CD4-positive, alpha-beta memory T cell (primary cell): ENCODE measurements at regions not wholly inside any gene's neighbourhood (a gene's known extent, or its start where the extent isn't known, plus 50 kb on each side); places are given as distances from the start of the nearest gene placed in this dataset.

Source experiments
- CTCF ChIA-PET: fragments of 350-600 bp; sonication (Branson Sonifier 250); formaldehyde crosslinking; loops from one replicate; lab custom pipeline; 2021; ENCODE audit warnings: inconsistent platforms; ENCODE audit not compliant: partially characterized antibody; lab: Charles Lee
- POLR2A ChIA-PET: fragments of 350-600 bp; sonication (Branson Sonifier 250); formaldehyde crosslinking; loops from one replicate; lab custom pipeline; 2021; ENCODE audit not compliant: partially characterized antibody; lab: Charles Lee
- DNase-seq, 5 donors: peaks; one replicate each; pipeline versions ENCODE4 v3.0.0 to v3.0.0-alpha.2; 2020 to 2022; ENCODE audit warnings: mixed read lengths in 1 of 5
- H3K27ac ChIP-seq: one replicate; pipeline ENCODE4 v1.7.0; 2013; ENCODE audit warnings: low read depth, low read length
- H3K27me3 ChIP-seq: 2 replicates; pipeline ENCODE4 v1.7.0; 2013; ENCODE audit warnings: mild to moderate bottlenecking, low read length, moderate library complexity; ENCODE audit not compliant: insufficient read depth
- H3K36me3 ChIP-seq: 2 replicates; pipeline ENCODE4 v1.7.0; 2013; ENCODE audit warnings: mild to moderate bottlenecking, low read length, moderate library complexity; ENCODE audit not compliant: insufficient read depth
- H3K4me1 ChIP-seq: 2 replicates; pipeline ENCODE4 v1.7.0; 2013; ENCODE audit warnings: mild to moderate bottlenecking, low read length, moderate library complexity; ENCODE audit not compliant: insufficient read depth
- H3K4me3 ChIP-seq, 2 donors: one replicate each; pipeline ENCODE4 v1.7.0; 2013; ENCODE audit warnings: low read length in 2 of 2, mild to moderate bottlenecking in 1 of 2
- H3K9me3 ChIP-seq, 2 donors: one replicate each; pipeline ENCODE4 v1.7.0; 2013; ENCODE audit warnings: low read length in 2 of 2, control low read depth in 1 of 2; ENCODE audit not compliant: control insufficient read depth in 1 of 2
- H3K27ac Mint-ChIP-seq, 7 donors: one replicate each; pipeline ENCODE4 v1.8.0; 2020 to 2021; ENCODE audit warnings: mixed read lengths in 7 of 7, mild to moderate bottlenecking in 6 of 7, inconsistent platforms in 3 of 7, moderate library complexity in 3 of 7
- H3K27me3 Mint-ChIP-seq, 2 donors: one replicate each; pipeline ENCODE4 v1.8.0; 2020 to 2021; ENCODE audit warnings: mixed read lengths in 2 of 2
- H3K36me3 Mint-ChIP-seq, 2 donors: one replicate each; pipeline ENCODE4 v1.8.0; 2020 to 2021; ENCODE audit warnings: mixed read lengths in 2 of 2, inconsistent platforms in 1 of 2, mild to moderate bottlenecking in 1 of 2
- H3K4me1 Mint-ChIP-seq, 4 donors: one replicate each; pipeline ENCODE4 v1.8.0; 2020 to 2021; ENCODE audit warnings: mixed read lengths in 4 of 4, mild to moderate bottlenecking in 1 of 4
- H3K4me3 Mint-ChIP-seq, 8 donors: one replicate each; pipeline ENCODE4 v1.8.0; 2020 to 2021; ENCODE audit warnings: mixed read lengths in 8 of 8, mild to moderate bottlenecking in 7 of 8, moderate library complexity in 6 of 8, inconsistent platforms in 3 of 8
- H3K9me3 Mint-ChIP-seq, 8 donors: one replicate each; pipeline ENCODE4 v1.8.0; 2020 to 2021; ENCODE audit warnings: mixed read lengths in 8 of 8, mild to moderate bottlenecking in 5 of 8, inconsistent platforms in 3 of 8, moderate library complexity in 1 of 8
- intact Hi-C: fragments of 100-400 bp; cut with micrococcal nuclease; formaldehyde crosslinking; loops from one replicate; pipeline ENCODE4 v1.15.1; 2023

- no peaks in the 10 kb centered on the region for H3K36me3 Mint-ChIP-seq
- H3K4me3 Mint-ChIP-seq = no peak overlapping the region
- intact Hi-C loops = no loop called here
- no peak for DNase-seq
- ChIA-PET CTCF (no interaction called here), POLR2A (no interaction called here)
- H3K27ac ChIP-seq = no peak overlapping the region
- H3K27me3 ChIP-seq = no peaks in the 10 kb centered on the region
- H3K4me1 ChIP-seq = no peaks in the 10 kb centered on the region
- H3K4me3 ChIP-seq = no peak overlapping the region
- no peaks in the 10 kb centered on the region for H3K9me3 ChIP-seq
- H3K4me1 Mint-ChIP-seq = no peaks in the 10 kb centered on the region
- H3K27ac Mint-ChIP-seq = no peak overlapping the region
- H3K27me3 Mint-ChIP-seq = no peaks in the 10 kb centered on the region
- no peaks in the 10 kb centered on the region for H3K36me3 ChIP-seq
- H3K9me3 Mint-ChIP-seq = peaks cover 0 to 17% (median 3%) of the 10 kb centered on the region in 8 donors
Measured at GRCh38 chr3:144931590-144931989, 960.0 kb downstream of the DIPK2A start.

- no peak overlapping the region for H3K27ac ChIP-seq
- Mint-ChIP-seq H3K36me3 (peaks cover 0 to 1% of the 10 kb centered on the region in 2 donors), H3K27ac (no peak overlapping the region), H3K27me3 (no peaks in the 10 kb centered on the region), H3K4me1 (no peaks in the 10 kb centered on the region), H3K4me3 (no peak overlapping the region), H3K9me3 (peaks cover 0 to 19% (median 3%) of the 10 kb centered on the region in 8 donors)
- no peaks in the 10 kb centered on the region for H3K27me3 ChIP-seq
- ChIA-PET POLR2A (no interaction called here), CTCF (no interaction called here)
- H3K36me3 ChIP-seq = no peaks in the 10 kb centered on the region
- H3K9me3 ChIP-seq = no peaks in the 10 kb centered on the region
- intact Hi-C loops = no loop called here
- DNase-seq = no peak
- H3K4me3 ChIP-seq = no peak overlapping the region
- no peaks in the 10 kb centered on the region for H3K4me1 ChIP-seq
Measured at GRCh38 chr3:144942093-144942837, 970.6 kb downstream of the DIPK2A start.

- H3K36me3 ChIP-seq = no peaks in the 10 kb centered on the region
Measured at GRCh38 chr3:144942838-144943197, 971.2 kb downstream of the DIPK2A start.

GRCh38 chr3:144947895-144948294, 976.3 kb downstream of the DIPK2A start:
- Mint-ChIP-seq H3K4me1 (no peaks in the 10 kb centered on the region), H3K36me3 (peaks cover 0 to 1% of the 10 kb centered on the region in 2 donors)

More at GRCh38 chr3:144942838-144943197, 971.2 kb downstream of the DIPK2A start:
- Mint-ChIP-seq H3K4me3 (no peak overlapping the region), H3K36me3 (peaks cover 0 to 1% of the 10 kb centered on the region in 2 donors), H3K4me1 (no peaks in the 10 kb centered on the region), H3K27ac (no peak overlapping the region), H3K9me3 (peaks cover 0 to 19% (median 3%) of the 10 kb centered on the region in 8 donors), H3K27me3 (no peaks in the 10 kb centered on the region)
- H3K27me3 ChIP-seq = no peaks in the 10 kb centered on the region
- intact Hi-C loops = no loop called here
- no peak overlapping the region for H3K27ac ChIP-seq
- DNase-seq = no peak
- H3K4me3 ChIP-seq = no peak overlapping the region
- H3K9me3 ChIP-seq = no peaks in the 10 kb centered on the region
- ChIA-PET CTCF (no interaction called here), POLR2A (no interaction called here)
- no peaks in the 10 kb centered on the region for H3K4me1 ChIP-seq

GRCh38 chr3:144948711-144949110, 977.1 kb downstream of the DIPK2A start:
- H3K4me3 ChIP-seq = no peak overlapping the region
- no peaks in the 10 kb centered on the region for H3K4me1 ChIP-seq
- Mint-ChIP-seq H3K27ac (no peak overlapping the region), H3K9me3 (peaks cover 0 to 11% (median 5%) of the 10 kb centered on the region in 8 donors), H3K36me3 (peaks cover 0 to 1% of the 10 kb centered on the region in 2 donors), H3K4me3 (no peak overlapping the region), H3K27me3 (no peaks in the 10 kb centered on the region), H3K4me1 (no peaks in the 10 kb centered on the region)
- H3K27ac ChIP-seq = no peak overlapping the region
- ChIA-PET POLR2A (no interaction called here), CTCF (no interaction called here)
- H3K9me3 ChIP-seq = no peaks in the 10 kb centered on the region
- H3K36me3 ChIP-seq = no peaks in the 10 kb centered on the region
- no peaks in the 10 kb centered on the region for H3K27me3 ChIP-seq
- intact Hi-C loops = no loop called here
- no peak for DNase-seq

More at GRCh38 chr3:144947895-144948294, 976.3 kb downstream of the DIPK2A start:
- Mint-ChIP-seq H3K4me3 (no peak overlapping the region), H3K9me3 (peaks cover 0 to 11% (median 3%) of the 10 kb centered on the region in 8 donors), H3K27me3 (no peaks in the 10 kb centered on the region), H3K27ac (no peak overlapping the region)
- CTCF ChIA-PET = no interaction called here
- H3K4me1 ChIP-seq = no peaks in the 10 kb centered on the region
- no peaks in the 10 kb centered on the region for H3K36me3 ChIP-seq
- H3K27ac ChIP-seq = no peak overlapping the region
- intact Hi-C loops = no loop called here
- DNase-seq = no peak
- POLR2A ChIA-PET = no interaction called here
- H3K4me3 ChIP-seq = no peak overlapping the region
- no peaks in the 10 kb centered on the region for H3K9me3 ChIP-seq
- no peaks in the 10 kb centered on the region for H3K27me3 ChIP-seq

GRCh38 chr3:144953959-144954358, 982.3 kb downstream of the DIPK2A start:
- H3K9me3 Mint-ChIP-seq = peaks cover 0 to 9% (median 2%) of the 10 kb centered on the region in 8 donors
- CTCF ChIA-PET = no interaction called here

GRCh38 chr3:144957398-144958101, 985.9 kb downstream of the DIPK2A start:
- no peaks in the 10 kb centered on the region for H3K4me1 Mint-ChIP-seq
- no peak for DNase-seq
- H3K27me3 Mint-ChIP-seq = no peaks in the 10 kb centered on the region
- Histone ChIP-seq H3K36me3 (no peaks in the 10 kb centered on the region), H3K4me3 (no peak overlapping the region), H3K27ac (no peak overlapping the region), H3K9me3 (no peaks in the 10 kb centered on the region), H3K27me3 (no peaks in the 10 kb centered on the region), H3K4me1 (no peaks in the 10 kb centered on the region)
- ChIA-PET POLR2A (no interaction called here), CTCF (no interaction called here)
- no peak overlapping the region for H3K4me3 Mint-ChIP-seq
- H3K9me3 Mint-ChIP-seq = peaks cover 0 to 5% (median 3%) of the 10 kb centered on the region in 8 donors
- intact Hi-C loops = no loop called here
- no peak overlapping the region for H3K27ac Mint-ChIP-seq
- H3K36me3 Mint-ChIP-seq = no peaks in the 10 kb centered on the region

More at GRCh38 chr3:144953959-144954358, 982.3 kb downstream of the DIPK2A start:
- H3K27me3 Mint-ChIP-seq = no peaks in the 10 kb centered on the region
- Histone ChIP-seq H3K36me3 (no peaks in the 10 kb centered on the region), H3K4me3 (no peak overlapping the region), H3K9me3 (no peaks in the 10 kb centered on the region), H3K27ac (no peak overlapping the region), H3K27me3 (no peaks in the 10 kb centered on the region), H3K4me1 (no peaks in the 10 kb centered on the region)
- H3K4me1 Mint-ChIP-seq = no peaks in the 10 kb centered on the region
- POLR2A ChIA-PET = no interaction called here
- no peak for DNase-seq
- H3K4me3 Mint-ChIP-seq = no peak overlapping the region
- H3K36me3 Mint-ChIP-seq = no peaks in the 10 kb centered on the region
- intact Hi-C loops = no loop called here
- no peak overlapping the region for H3K27ac Mint-ChIP-seq
